ENCODE measurements at regions not wholly inside any gene's neighbourhood (a gene's known extent, or its start where the extent isn't known, plus 50 kb on each side); places are given as distances from the start of the nearest gene placed in this dataset.
"Not testable (repeated sequence)": the region's sequence is repeated elsewhere in the genome, so short reads cannot be mapped to it uniquely, and the experiment has no call there.

DNA sequence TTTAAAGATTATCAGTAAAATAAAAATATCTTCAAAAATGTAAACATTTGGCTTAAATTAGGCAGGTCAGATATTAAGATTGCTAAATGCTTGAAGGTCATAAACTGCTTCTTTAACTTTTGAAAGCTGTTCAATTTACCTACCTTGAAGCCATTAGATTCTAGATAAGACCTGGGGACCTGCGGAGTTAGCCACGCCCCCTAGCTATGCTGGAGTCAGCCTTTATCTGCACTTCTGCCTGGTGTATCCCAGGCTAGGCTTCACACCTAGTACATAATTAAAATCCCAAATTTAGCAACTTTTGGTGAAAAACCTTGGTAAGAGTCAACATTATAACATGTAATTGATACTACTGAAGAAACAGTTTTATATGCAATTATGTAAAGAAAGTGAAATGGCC, 89.9 kb upstream of the PRSS3 start:
- TF ChIP-seq, protein P1, sequence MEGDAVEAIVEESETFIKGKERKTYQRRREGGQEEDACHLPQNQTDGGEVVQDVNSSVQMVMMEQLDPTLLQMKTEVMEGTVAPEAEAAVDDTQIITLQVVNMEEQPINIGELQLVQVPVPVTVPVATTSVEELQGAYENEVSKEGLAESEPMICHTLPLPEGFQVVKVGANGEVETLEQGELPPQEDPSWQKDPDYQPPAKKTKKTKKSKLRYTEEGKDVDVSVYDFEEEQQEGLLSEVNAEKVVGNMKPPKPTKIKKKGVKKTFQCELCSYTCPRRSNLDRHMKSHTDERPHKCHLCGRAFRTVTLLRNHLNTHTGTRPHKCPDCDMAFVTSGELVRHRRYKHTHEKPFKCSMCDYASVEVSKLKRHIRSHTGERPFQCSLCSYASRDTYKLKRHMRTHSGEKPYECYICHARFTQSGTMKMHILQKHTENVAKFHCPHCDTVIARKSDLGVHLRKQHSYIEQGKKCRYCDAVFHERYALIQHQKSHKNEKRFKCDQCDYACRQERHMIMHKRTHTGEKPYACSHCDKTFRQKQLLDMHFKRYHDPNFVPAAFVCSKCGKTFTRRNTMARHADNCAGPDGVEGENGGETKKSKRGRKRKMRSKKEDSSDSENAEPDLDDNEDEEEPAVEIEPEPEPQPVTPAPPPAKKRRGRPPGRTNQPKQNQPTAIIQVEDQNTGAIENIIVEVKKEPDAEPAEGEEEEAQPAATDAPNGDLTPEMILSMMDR (IDR thresholded peaks at IDR 0.05): not testable (repeated sequence)
- TF ChIP-seq POLR2A (IDR thresholded peaks at IDR 0.05): not testable (repeated sequence)

Measured in testis (tissue), 2 donors.